ENCODE measurements at regions not wholly inside any gene's neighbourhood (a gene's known extent, or its start where the extent isn't known, plus 50 kb on each side); places are given as distances from the start of the nearest gene placed in this dataset.

- H2AFZ ChIP-seq (ENCODE audit: low read depth, low read length): no peak overlapping the region
- H3K79me2 ChIP-seq (ENCODE audit: insufficient read depth, low read length): no peaks in the 10 kb centered on the region
- H3K36me3 ChIP-seq (ENCODE audit: insufficient read depth, low read length): no peaks in the 10 kb centered on the region
- no peak overlapping the region for H3K4me3 ChIP-seq (ENCODE audit: insufficient read depth, low read depth, low read length)
- H3K27me3 ChIP-seq (ENCODE audit: insufficient read depth, low read length): no peaks in the 10 kb centered on the region
- no peaks in the 10 kb centered on the region for H4K20me1 ChIP-seq (ENCODE audit: insufficient read depth, low read length)
- H3K9ac ChIP-seq (ENCODE audit: low read length): no peak overlapping the region
- H3K9me3 ChIP-seq (ENCODE audit: insufficient read depth, low read depth, low read length): peaks cover 3% of the 10 kb centered on the region
- Mint-ChIP-seq H3K27me3 (ENCODE audit: low read depth, unreplicated experiment) (no peaks in the 10 kb centered on the region), H3K36me3 (ENCODE audit: low read depth, unreplicated experiment) (no peaks in the 10 kb centered on the region), H3K27ac (ENCODE audit: unreplicated experiment) (no peak overlapping the region), H3K9me3 (ENCODE audit: unreplicated experiment) (no peaks in the 10 kb centered on the region), H3K4me3 (ENCODE audit: unreplicated experiment) (no peak overlapping the region), H3K4me1 (ENCODE audit: low read depth, unreplicated experiment) (no peaks in the 10 kb centered on the region)
- H3K4me1 ChIP-seq (ENCODE audit: insufficient read depth, low read length): no peaks in the 10 kb centered on the region
- H3K27ac ChIP-seq (ENCODE audit: low read depth, low read length): no peak overlapping the region
- TF ChIP-seq EZH2 (IDR thresholded peaks at IDR 0.05; ENCODE audit: insufficient read depth, low read length): no peak
- DNase-seq (ENCODE audit: low read depth) (no peak), FAIRE-seq (no peak)
- no peak overlapping the region for H3K4me2 ChIP-seq (ENCODE audit: low read length)
Observed at GRCh38 chr14:87497301-87497700, 495.7 kb downstream of the GALC start.

DNA sequence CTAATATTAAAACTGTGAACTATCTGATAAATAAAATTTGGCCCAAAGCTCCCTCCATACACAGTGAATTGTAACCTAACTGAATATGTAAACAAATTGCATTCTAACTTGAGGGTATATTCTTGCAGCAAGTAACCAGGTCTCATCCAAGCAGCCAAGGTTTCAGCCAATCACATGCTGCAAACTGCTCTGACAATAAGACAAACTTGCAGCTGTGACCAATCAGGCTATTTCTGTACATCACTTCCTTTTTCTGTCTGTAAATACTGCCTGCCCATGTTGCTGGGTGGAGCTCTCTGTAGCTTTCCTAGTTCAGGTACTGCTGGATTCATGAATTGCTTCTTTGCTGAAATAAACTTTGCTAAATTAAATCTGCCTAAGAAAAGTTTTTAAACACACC, 499.0 kb downstream of the GALC start:
- Histone ChIP-seq H3K9ac (ENCODE audit: low read length) (no peak overlapping the region), H2AFZ (ENCODE audit: low read depth, low read length) (no peak overlapping the region), H4K20me1 (ENCODE audit: insufficient read depth, low read length) (no peaks in the 10 kb centered on the region), H3K4me3 (ENCODE audit: insufficient read depth, low read depth, low read length) (no peak overlapping the region), H3K79me2 (ENCODE audit: insufficient read depth, low read length) (no peaks in the 10 kb centered on the region), H3K4me1 (ENCODE audit: insufficient read depth, low read length) (no peaks in the 10 kb centered on the region), H3K27ac (ENCODE audit: low read depth, low read length) (no peak overlapping the region), H3K9me3 (ENCODE audit: insufficient read depth, low read depth, low read length) (peaks cover 3% of the 10 kb centered on the region), H3K4me2 (ENCODE audit: low read length) (no peak overlapping the region), H3K36me3 (ENCODE audit: insufficient read depth, low read length) (no peaks in the 10 kb centered on the region), H3K27me3 (ENCODE audit: insufficient read depth, low read length) (no peaks in the 10 kb centered on the region)
- DNase-seq (ENCODE audit: low read depth) (no peak), FAIRE-seq (no peak)
- TF ChIP-seq EZH2 (IDR thresholded peaks at IDR 0.05; ENCODE audit: insufficient read depth, low read length) (no peak), CTCF (IDR thresholded peaks at IDR 0.05; ENCODE audit: insufficient read depth, low read depth, low read length) (no peak)
- H3K4me1 Mint-ChIP-seq (ENCODE audit: low read depth, unreplicated experiment): peaks cover 2% of the 10 kb centered on the region
- H3K9me3 Mint-ChIP-seq (ENCODE audit: unreplicated experiment): no peaks in the 10 kb centered on the region
- no peaks in the 10 kb centered on the region for H3K27me3 Mint-ChIP-seq (ENCODE audit: low read depth, unreplicated experiment)
- H3K36me3 Mint-ChIP-seq (ENCODE audit: low read depth, unreplicated experiment): no peaks in the 10 kb centered on the region
- H3K27ac Mint-ChIP-seq (ENCODE audit: unreplicated experiment): no peak overlapping the region
- no peak overlapping the region for H3K4me3 Mint-ChIP-seq (ENCODE audit: unreplicated experiment)

DNA sequence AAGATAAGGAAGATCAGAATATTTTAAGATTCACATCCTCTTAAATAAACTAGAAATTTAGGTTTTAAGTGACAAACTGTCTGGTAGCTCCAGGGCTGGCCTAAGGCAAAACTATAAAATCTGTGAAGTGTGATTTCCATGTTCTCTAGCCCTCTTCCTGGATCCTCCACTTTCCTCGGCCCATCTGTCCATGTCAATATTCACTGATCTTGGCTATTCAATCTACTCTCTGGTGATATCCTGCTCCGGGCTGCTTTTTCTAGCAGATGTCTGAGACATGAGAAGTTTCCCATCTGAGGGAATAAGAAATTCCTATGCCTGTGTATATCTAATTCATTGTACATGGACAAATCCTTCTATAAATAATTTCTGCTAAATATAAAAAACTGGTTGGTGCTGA, 500.4 kb downstream of the GALC start:
- DNase-seq (ENCODE audit: low read depth): no peak
- Histone ChIP-seq H3K27me3 (ENCODE audit: insufficient read depth, low read length) (no peaks in the 10 kb centered on the region), H3K4me1 (ENCODE audit: insufficient read depth, low read length) (no peaks in the 10 kb centered on the region), H2AFZ (ENCODE audit: low read depth, low read length) (no peak overlapping the region), H3K79me2 (ENCODE audit: insufficient read depth, low read length) (no peaks in the 10 kb centered on the region), H3K4me3 (ENCODE audit: insufficient read depth, low read depth, low read length) (no peak overlapping the region), H3K9ac (ENCODE audit: low read length) (no peak overlapping the region), H3K36me3 (ENCODE audit: insufficient read depth, low read length) (no peaks in the 10 kb centered on the region), H3K4me2 (ENCODE audit: low read length) (no peak overlapping the region), H3K27ac (ENCODE audit: low read depth, low read length) (no peak overlapping the region), H3K9me3 (ENCODE audit: insufficient read depth, low read depth, low read length) (no peaks in the 10 kb centered on the region), H4K20me1 (ENCODE audit: insufficient read depth, low read length) (no peaks in the 10 kb centered on the region)
- H3K4me3 Mint-ChIP-seq (ENCODE audit: unreplicated experiment): no peak overlapping the region
- no peak for TF ChIP-seq EZH2 (IDR thresholded peaks at IDR 0.05; ENCODE audit: insufficient read depth, low read length)
- H3K36me3 Mint-ChIP-seq (ENCODE audit: low read depth, unreplicated experiment): no peaks in the 10 kb centered on the region
- H3K27me3 Mint-ChIP-seq (ENCODE audit: low read depth, unreplicated experiment): no peaks in the 10 kb centered on the region
- peaks cover 2% of the 10 kb centered on the region for H3K4me1 Mint-ChIP-seq (ENCODE audit: low read depth, unreplicated experiment)
- no peak overlapping the region for H3K27ac Mint-ChIP-seq (ENCODE audit: unreplicated experiment)
- no peaks in the 10 kb centered on the region for H3K9me3 Mint-ChIP-seq (ENCODE audit: unreplicated experiment)
- FAIRE-seq: no peak
